GM19035 (cell line): ENCODE measurements at regions not wholly inside any gene's neighbourhood (a gene's known extent, or its start where the extent isn't known, plus 50 kb on each side); places are given as distances from the start of the nearest gene placed in this dataset.
"Not testable (repeated sequence)": the region's sequence is repeated elsewhere in the genome, so short reads cannot be mapped to it uniquely, and the experiment has no call there.

Source experiments
- ATAC-seq: cut with Tn5 transposase; IDR thresholded peaks from one replicate; pipeline ENCODE4 v1.9.1; 2021; ENCODE audit not compliant: unreplicated experiment

DNA sequence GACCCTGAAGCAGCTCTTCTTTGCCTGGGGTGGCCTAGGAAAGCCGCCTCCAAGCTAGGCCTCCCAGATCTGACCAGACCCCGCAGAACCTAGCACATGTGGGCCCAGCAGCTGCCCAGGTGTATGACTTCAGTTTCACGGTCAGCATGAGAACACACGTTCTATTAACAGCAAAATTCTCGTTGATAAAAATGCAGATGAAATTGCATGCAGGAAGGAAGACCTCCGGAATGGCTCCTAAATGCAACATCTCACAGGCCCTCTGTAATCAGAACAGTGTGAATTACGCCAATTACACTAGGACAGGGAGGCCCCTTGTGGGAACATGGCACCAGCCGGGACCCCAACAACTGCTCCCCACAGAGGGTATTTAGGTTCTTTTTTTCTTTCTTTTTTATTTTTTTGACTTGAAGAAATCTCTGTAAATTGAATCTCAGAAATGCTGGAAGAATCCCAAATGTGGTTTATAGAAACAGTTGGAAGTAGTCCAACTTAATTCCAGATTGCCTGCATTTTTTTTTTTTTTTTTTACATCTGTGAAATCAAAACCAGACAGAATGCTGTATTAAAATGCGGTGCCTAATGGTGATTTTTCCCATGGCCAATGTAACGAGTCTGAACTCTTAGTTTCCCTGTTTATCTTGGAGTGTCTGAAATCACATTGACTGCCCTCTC lies 185.1 kb downstream of the NPIPB11 start:
- not testable (repeated sequence) for ATAC-seq

DNA sequence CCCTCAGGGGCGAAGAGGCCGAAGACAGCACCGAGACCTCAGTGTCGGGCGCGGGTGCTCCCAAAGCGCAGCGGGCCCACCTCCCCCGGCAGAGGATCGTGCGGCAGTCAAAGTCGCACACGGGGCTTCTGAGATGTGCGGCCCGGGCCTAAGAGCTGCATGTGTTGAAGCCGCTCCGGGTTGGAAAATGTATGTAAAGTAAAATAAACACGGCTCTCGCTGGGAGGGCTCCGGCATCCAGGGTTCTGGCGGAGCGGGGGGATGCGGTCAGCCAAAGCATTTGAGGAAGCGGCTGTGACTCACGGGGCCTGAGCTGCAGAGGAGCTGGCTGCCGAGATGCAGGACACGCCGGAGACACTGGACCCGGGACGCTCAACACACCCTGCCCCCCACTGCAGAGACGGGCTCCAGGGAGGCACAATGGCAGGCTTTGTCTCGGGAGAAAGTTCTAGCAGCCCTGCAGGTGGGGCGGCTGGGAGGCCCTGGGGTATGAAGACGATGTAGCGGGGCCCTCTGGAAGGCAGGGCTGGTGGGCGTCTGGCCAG lies 185.8 kb downstream of the NPIPB11 start:
- not testable (repeated sequence) for ATAC-seq

DNA sequence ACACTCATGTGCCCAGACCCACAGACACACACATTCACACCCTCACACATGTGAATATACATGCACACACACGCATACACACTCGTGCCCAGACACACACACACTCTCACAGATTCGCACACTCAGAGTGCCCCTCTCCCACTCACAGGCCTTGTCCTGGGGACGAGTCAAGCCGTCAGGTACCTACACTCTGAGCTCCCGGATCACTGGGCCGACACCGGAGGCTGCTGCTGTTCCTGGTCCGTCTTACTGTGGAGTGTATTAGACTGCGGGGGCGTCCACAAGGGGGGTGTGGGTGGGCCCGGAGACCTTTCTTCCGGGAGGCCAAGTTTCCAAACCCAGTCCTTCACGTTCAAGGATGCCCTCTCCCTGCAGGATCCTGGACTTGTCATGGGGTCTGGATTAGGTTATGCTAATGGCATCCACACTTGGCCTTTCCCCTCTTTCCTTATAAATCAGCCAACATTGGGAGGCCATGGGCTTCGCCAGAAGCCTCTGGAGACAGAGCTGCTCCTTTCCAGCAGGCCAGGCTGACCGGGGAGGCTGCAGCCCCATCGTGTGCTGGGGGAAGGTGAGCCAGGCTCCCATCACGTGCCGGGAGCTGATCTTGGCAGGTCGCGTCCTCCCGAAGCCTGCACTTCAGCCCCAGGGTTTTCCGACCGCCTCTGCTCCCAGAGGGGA lies 186.4 kb downstream of the NPIPB11 start:
- not testable (repeated sequence) for ATAC-seq

DNA sequence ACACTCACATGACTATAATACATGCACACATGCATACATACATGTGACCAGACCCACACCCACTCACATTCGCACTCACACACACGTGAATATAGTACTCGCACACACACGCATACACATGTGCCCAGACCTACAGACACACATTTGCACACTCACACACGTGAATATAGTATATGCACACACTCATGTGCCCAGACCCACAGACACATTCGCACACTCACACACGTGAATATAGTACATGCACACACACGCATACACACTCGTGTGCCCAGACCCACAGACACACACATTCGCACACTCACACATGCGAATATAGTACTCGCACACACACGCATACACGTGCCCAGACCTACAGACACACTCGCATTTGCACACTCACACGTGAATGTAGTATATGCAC lies 186.9 kb downstream of the NPIPB11 start:
- ATAC-seq: not testable (repeated sequence)

DNA sequence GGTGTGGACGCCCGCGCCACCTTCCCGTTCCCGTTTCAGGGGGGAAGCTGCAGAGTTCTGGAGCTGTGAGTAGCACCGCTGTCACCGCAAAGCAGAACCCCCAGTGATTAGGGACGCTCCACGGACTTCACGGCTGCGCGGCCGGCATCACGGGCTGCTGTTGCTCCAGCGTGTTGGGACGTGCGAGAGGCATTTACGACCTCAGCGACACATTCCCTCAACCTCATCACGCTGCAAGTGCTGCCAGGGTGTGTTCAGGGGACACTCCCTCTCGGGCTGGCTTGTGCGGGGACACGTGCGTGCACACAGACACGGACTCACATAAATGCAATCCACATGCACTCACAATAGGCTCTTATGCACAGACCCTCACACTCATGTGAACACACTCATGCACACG lies 187.9 kb downstream of the NPIPB11 start:
- ATAC-seq: not testable (repeated sequence)

DNA sequence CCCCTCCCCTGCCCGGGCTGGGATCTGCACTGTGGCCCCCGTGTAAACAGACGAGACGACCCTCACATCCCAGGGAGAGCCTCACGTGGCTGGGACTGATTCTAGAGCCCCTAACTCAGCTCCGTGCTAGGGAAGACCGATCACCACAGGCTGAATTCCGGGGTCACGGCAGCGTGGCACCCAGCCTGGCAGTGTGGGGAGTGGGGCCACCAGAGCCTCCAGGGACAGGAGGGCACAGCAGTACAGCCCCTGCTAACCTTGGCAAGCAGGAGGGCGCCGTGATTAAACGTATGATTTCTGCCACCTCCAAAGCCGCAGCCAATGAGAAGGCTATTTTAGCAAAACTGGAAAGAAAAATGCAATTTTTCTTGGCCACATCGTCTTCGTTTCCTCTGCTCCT lies 188.3 kb downstream of the NPIPB11 start:
- not testable (repeated sequence) for ATAC-seq

DNA sequence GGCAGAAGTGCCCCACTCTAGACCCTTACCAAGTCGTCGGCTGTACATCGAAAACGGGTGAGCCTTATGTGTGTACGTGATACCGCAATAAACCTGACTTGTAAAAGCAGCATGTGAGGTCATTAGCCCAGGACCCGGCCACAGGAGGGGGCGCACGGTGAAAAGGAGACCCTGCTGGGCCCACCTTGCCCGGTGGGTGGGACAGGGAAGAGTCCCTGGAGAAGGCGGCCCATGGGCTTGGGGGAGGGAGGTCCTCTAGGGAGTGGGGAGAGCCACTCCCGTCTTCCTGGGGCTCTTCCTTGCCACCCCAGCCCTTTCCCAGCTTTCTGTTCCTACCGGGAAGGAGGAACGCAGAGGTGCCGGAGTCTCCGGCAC lies 188.8 kb downstream of the NPIPB11 start:
- ATAC-seq: not testable (repeated sequence)

DNA sequence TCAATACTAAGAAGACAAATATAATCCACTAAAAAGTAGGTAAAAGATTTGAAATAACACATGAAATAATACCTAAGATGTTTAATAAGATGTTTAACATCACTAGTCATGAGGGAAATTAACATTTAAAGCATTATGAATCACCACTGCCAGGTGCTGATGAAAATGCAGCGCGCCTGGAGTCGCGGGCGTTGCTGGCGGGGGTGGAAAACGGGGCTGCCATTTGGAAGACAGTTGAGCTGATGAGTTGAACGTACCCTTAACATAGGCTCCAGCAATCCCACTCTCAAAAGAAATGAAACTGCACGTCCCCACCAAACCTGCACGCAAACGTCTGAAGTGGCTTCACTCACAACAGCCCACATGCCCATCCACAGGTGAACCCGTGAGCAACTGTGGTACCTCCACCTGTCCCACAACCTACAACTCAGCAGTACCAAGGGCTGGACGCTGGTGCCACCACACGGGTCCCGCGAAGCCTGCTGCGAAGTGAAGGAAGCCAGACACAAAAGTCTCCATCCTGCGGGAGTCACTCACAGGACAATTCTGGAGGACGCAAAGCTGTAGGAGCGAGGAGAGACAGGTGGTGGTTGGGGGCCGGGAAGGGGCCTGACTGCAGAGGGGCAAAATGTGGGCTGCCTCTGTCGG lies 189.3 kb downstream of the NPIPB11 start:
- not testable (repeated sequence) for ATAC-seq

DNA sequence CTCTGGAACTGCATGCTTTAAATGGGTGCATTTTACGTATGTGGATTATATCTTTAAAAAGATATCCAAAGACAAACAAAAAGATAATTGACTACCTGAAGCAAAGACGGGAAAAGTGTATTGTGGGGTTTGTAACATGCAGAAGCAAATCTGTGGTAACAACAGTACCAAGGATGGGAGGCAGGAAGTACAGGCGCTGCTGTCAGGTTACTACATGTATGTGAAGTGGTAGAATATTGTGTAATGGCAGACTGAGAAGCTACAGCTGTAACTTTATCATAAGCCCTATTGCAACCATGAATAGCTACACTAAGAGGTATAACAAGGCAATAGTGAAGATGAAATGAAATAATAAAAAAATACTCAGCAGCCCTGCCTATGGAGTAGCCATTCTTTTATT lies 192.7 kb downstream of the NPIPB11 start:
- ATAC-seq: not testable (repeated sequence)

DNA sequence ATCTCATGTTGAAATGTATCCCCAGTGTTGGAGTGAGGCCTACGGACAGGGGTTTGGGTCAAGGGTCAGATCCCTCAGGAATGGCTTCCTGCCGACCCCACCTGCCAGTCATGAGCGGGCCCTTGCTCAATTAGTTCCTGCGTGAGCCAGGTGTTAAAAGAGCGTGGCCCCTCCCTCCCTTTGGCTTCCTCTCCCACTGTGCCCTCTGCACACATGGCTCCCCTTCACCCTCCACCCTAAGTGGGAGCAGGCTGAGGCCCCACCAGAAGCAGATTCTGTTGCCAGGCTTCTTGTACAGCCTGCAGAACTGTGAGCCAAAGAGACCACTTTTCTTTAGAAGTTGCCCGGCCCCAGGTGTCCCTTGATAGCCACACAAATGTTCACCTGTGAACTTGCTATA lies 193.3 kb downstream of the NPIPB11 start:
- ATAC-seq: not testable (repeated sequence)

DNA sequence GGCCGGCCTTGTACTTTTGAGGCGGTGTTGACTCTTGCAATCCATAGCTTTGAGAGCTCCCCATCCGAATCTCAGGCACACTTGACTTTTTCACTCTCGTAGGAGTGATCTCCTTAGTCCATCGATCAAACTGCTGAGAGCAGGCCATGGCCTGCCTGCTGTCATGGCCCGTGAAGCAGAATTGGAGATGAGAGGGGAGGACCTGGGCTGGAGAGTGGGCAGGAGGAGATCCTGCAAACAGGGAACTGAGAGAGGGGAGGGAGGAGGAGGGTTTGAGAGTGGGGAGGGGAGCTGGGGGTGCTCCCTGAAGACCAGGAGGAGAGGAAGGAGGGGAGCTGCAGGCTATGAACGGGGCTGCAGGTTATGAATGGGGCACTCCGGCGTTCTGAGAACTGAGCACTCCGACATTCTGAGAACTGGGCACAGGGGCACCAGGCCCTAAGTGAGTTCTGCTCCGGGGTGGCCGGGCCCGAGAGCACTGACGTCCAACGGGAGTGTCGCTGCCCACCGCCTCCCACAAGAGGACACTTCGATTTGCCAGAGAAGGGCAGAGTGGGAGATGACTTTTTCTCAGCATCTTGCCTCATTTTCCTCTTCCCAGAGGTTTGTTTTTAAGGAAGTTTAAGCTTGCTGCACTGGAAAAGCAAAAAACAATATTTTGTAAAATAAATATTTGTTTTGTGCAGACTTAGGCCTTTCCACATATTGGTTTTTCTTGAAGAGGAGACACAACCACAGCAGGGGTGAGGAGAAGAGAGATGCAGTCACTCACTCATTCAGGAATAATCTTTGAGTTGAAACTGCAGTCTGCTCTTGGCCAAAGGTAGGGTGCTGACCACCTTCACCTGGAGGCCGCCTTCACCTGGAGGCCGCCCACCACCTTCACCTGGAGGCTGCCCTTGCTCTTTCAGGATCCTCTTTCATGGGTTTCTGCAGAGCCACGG lies 194.2 kb downstream of the NPIPB11 start:
- ATAC-seq: not testable (repeated sequence)

DNA sequence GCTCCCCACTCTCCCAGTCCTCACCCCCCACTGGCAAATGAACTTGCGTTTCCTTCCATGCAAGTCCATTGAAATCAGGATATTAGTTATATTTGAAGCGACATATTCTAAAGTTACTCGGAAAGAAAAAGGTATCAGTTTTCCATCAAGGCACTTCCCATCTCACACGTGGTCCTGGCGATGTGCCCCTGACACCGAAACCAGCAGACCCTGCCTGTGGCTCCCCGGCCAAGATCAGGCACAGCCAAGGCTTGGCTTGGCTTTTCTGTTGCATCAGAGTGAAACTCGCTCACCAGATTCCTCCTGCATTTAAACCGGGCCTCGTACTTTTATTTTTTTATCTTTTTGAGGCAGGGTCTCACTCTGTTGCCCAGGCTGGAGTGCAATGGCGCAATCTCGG lies 195.1 kb downstream of the NPIPB11 start:
- ATAC-seq: not testable (repeated sequence)

DNA sequence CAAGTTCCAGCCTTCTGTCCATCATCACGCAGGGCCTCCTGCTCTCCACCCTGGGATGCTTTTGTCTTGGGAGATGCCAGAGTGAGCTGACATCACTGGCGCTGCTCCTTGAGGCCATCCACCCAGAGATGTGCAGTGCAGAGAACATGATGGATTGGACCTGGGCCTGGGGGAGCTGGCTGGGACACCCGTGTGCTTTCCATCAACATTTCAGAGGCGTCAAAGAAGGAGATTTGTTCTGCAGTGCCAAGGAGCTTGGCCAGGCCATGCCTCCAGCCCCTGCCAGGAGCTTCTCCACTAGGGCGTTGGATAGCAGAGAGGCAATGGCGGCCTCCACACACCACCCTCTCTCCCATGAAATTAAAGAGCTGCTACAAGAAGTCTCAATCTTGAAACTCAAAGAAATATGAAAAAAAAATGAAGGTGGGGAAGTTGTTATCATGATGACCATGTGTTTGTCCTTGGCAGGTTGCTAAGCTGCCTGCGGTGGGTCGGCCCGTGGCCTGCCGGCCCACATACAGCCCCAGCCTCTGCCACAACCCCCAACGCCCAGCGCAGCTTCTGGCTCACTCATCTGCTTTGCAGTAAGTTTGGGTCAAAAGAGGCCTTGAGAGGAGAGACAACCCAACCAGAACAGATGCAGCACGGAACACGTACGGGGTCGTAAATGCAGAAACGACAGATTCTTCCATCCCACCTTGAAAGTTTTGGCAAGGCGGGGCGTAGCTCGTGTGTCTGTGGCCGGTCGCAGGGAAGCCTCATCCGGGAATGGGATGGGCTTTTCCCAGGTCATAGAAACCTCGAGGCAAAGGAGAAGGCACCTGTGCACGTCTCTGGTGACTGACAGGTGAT lies 196.0 kb downstream of the NPIPB11 start:
- ATAC-seq: not testable (repeated sequence)

DNA sequence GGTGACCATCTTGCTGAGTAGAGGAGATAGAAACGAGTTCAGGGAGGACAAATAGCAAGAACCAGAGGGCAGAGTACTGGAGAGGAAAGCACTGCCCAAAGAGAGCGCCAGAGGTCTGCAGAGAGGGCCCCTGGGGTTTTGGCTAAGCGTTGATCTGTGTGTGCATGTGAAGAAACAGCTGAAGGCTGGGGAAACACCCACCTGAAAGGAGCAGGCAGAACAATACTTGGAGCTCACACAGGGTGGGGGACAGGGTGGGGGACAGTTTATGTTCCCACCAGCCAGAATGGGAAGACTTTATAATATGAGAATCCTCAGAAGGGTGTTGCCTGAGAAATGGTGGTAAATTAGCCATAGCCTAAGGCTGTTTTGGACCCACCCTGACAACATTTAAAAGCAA lies 200.4 kb downstream of the NPIPB11 start:
- not testable (repeated sequence) for ATAC-seq

DNA sequence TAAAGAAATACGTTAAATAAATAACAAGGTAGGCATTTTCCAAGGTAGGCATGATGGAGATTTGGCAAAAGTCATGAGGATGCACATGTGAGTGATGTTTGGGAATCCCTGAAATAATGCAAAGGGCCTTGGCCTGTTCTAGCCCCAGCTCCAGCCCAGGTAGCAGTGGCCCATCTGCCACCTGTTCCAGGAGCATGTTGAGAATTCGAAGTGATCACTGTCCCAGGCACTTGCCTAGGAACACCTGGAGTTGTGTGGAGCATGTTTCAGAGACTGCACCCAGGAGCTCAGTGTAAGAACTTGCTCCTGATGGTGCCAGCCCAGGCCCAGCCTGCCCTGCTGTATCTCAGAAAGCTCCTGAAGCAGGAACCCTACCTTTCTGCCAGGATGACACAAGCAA lies 201.4 kb downstream of the NPIPB11 start:
- not testable (repeated sequence) for ATAC-seq

DNA sequence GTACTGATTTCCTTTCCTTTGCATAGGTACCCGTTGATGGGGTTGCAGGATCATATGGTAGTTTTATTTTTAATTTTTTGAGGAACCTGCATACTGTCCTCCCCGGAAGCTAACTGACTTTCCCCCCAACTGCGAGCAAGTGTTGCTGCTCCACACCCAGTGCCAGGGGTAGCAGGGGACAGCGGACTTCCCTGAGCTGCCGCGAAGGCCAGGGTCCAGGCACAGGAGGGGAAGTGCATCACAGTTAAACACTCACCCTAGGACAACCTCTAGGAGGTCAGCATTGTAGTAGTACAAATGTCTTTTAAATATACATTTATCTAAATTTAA lies 201.7 kb downstream of the NPIPB11 start:
- ATAC-seq: no peak

DNA sequence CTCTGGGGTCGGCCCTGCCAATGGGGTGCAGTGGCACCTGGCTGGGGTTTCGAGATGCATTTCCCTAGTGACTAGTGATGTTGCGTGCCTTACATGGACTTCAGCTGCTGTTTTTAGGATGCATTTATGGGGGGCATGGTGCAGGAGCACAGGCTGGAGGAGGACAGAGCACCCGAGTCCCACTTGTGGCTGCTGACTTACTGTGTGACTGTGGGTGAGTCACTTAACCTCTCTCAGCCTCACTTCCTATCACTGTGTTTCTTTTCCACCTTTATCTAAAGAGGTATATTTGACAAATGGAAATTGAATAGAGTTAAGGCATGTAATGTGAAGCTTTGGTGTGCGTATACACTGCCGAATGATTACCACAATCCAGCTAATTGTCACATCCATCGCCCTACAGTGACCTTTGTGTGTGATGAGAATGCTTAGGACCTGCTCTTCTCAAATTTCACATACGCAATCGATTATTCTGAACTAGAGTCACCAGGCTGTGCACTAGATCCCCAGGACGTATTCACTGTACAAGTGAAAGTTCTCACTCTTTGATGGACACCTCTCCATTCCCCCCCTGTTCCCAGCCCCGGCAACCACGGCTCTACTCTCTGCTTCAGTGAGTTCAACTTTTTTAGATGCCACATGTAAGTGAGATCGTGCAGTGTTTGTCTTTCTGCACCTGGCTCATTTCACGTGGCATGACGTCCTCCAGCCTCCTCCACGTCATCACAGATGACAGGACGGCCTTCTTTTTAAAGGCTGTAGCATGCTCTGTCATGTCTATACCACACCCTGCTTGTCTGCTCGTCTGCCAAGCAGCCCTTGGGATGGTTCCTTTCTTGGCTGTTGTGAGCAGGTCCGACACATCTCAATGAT lies 202.3 kb downstream of the NPIPB11 start:
- ATAC-seq: not testable (repeated sequence)

DNA sequence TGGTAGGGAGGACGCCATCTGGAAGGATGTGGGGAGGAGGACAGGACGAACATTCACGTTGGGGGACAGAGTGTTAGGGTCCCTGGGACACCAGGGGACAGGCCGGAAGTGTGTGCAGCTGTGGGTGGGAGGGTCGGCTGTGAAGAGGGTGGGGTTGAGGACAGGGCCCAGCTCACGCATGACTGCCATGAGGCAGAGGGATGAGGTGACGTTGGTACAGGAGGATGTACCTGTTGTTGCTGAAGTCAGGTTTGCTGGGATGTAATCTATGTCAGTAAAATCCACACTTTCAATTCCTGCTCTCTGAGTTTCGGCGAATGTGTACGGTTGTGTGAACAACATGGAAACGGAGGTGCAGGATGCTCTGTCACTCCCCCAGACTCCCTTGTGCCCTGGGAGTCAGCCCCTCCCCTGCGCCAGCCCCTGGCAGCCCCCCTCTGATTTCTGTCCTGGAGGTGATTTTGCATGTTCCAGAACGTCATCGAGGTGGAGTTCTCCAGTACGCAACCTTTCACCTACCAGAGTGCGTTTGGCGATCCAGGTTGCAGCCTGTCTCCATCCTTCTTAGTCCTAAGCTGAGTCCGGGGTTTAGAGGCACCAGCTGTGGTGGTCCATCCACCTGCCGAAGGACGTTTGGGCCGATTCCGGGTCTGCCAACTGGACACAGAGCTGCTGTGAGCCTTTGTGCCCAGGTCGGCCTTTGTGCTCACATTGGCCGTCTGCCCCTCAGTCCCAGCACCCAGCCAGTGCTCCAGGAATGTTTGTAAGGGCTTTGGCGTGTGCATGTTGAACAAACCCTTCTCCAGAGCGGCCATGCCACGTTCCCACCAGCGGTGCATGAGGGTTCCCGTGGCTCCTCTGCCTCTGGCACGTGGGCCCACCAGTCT lies 203.2 kb downstream of the NPIPB11 start:
- not testable (repeated sequence) for ATAC-seq
